AG09309 (cell line): ENCODE measurements at regions not wholly inside any gene's neighbourhood (a gene's known extent, or its start where the extent isn't known, plus 50 kb on each side); places are given as distances from the start of the nearest gene placed in this dataset.

Experiments
- DNase-seq: peaks from one replicate; pipeline ENCODE4 v3.0.0-alpha.2; 2010; ENCODE audit warnings: low read depth
- H3K4me3 ChIP-seq: 2 replicates; pipeline ENCODE4 v1.5.1; 2011; ENCODE audit warnings: mild to moderate bottlenecking, low read depth, low read length, moderate library complexity; ENCODE audit not compliant: control insufficient read depth
- CTCF ChIP-seq: IDR thresholded peaks from 2 replicates; pipeline ENCODE4 v1.5.1; 2011; ENCODE audit warnings: mild to moderate bottlenecking, low read depth, low read length, inconsistent platforms; ENCODE audit not compliant: insufficient read depth, control insufficient read depth; ENCODE audit errors: missing control alignments

- H3K4me3 ChIP-seq: no peak overlapping the region
- no peak for DNase-seq
- no peak for TF ChIP-seq CTCF
Measured at GRCh38 chr21:26641062-26641461, 68.0 kb upstream of the CYYR1 start.

GRCh38 chr21:26637201-26637745, 64.2 kb upstream of the CYYR1 start:
- H3K4me3 ChIP-seq: no peak overlapping the region
- no peak for DNase-seq
- TF ChIP-seq CTCF: no peak

GRCh38 chr21:26635681-26636080, 62.6 kb upstream of the CYYR1 start:
- no peak for TF ChIP-seq CTCF
- no peak for DNase-seq
- no peak overlapping the region for H3K4me3 ChIP-seq

- H3K4me3 ChIP-seq: no peak overlapping the region
- DNase-seq: no peak
- no peak for TF ChIP-seq CTCF
Measured at GRCh38 chr21:26632691-26633090, 59.6 kb upstream of the CYYR1 start.

- DNase-seq: no peak
- no peak overlapping the region for H3K4me3 ChIP-seq
- TF ChIP-seq CTCF: no peak
Measured at GRCh38 chr21:26626187-26626586, 53.1 kb upstream of the CYYR1 start.

- H3K4me3 ChIP-seq: no peak overlapping the region
- no peak for DNase-seq
- TF ChIP-seq CTCF: no peak
Measured at GRCh38 chr21:26624983-26625519, 52.0 kb upstream of the CYYR1 start.
